ENCODE measurements at regions not wholly inside any gene's neighbourhood (a gene's known extent, or its start where the extent isn't known, plus 50 kb on each side); places are given as distances from the start of the nearest gene placed in this dataset.

GRCh38 chr6:141541581-141542324, 591.0 kb upstream of the GJE1 start:
- Histone ChIP-seq H3F3A (ENCODE audit: low read depth) (no peaks in the 10 kb centered on the region), H3K4me3 (no peak overlapping the region), H3K27ac (no peak overlapping the region), H4K20me1 (ENCODE audit: low read depth) (no peaks in the 10 kb centered on the region), H3K9ac (no peak overlapping the region), H3K79me2 (ENCODE audit: low read depth) (no peaks in the 10 kb centered on the region), H3K4me2 (no peak overlapping the region), H2AFZ (replicated peaks) (no peak overlapping the region), H3K27me3 (no peaks in the 10 kb centered on the region), H3K9me3 (ENCODE audit: low read depth) (no peaks in the 10 kb centered on the region), H3K4me1 (no peaks in the 10 kb centered on the region), H3K36me3 (no peaks in the 10 kb centered on the region)
- Mint-ChIP-seq H3K27ac (no peak overlapping the region), H3K36me3 (no peaks in the 10 kb centered on the region), H3K4me1 (no peaks in the 10 kb centered on the region), H3K27me3 (ENCODE audit: insufficient read depth, low read depth) (no peaks in the 10 kb centered on the region), H3K4me3 (no peak overlapping the region), H3K9me3 (peaks cover 2% of the 10 kb centered on the region)
- TF ChIP-seq EZH2phosphoT487 (IDR thresholded peaks at IDR 0.05) (no peak), CTCF (IDR thresholded peaks at IDR 0.05) (no peak), EZH2 (IDR thresholded peaks at IDR 0.05) (no peak)
- DNase-seq (ENCODE audit: low spot score): no peak

- H3K4me2 ChIP-seq: no peak overlapping the region
- Mint-ChIP-seq H3K4me3 (no peak overlapping the region), H3K9me3 (no peaks in the 10 kb centered on the region), H3K27me3 (ENCODE audit: insufficient read depth, low read depth) (no peaks in the 10 kb centered on the region), H3K27ac (no peak overlapping the region), H3K4me1 (no peaks in the 10 kb centered on the region), H3K36me3 (no peaks in the 10 kb centered on the region)
- H3F3A ChIP-seq (ENCODE audit: low read depth): no peaks in the 10 kb centered on the region
- no peak overlapping the region for H3K9ac ChIP-seq
- no peak overlapping the region for H3K4me3 ChIP-seq
- H3K36me3 ChIP-seq: no peaks in the 10 kb centered on the region
- no peaks in the 10 kb centered on the region for H3K9me3 ChIP-seq (ENCODE audit: low read depth)
- TF ChIP-seq CTCF (IDR thresholded peaks at IDR 0.05) (no peak), EZH2phosphoT487 (IDR thresholded peaks at IDR 0.05) (no peak), EZH2 (IDR thresholded peaks at IDR 0.05) (no peak)
- H4K20me1 ChIP-seq (ENCODE audit: low read depth): no peaks in the 10 kb centered on the region
- no peaks in the 10 kb centered on the region for H3K4me1 ChIP-seq
- H3K27ac ChIP-seq: no peak overlapping the region
- no peak overlapping the region for H2AFZ ChIP-seq (replicated peaks)
- no peaks in the 10 kb centered on the region for H3K79me2 ChIP-seq (ENCODE audit: low read depth)
- DNase-seq (ENCODE audit: low spot score): no peak
- no peaks in the 10 kb centered on the region for H3K27me3 ChIP-seq
Measured at GRCh38 chr6:141540207-141540606, 592.5 kb upstream of the GJE1 start.

GRCh38 chr6:141539617-141540016, 593.1 kb upstream of the GJE1 start:
- H3K27me3 Mint-ChIP-seq (ENCODE audit: insufficient read depth, low read depth): no peaks in the 10 kb centered on the region
- Histone ChIP-seq H3K4me2 (no peak overlapping the region), H3K4me1 (no peaks in the 10 kb centered on the region), H3K27ac (no peak overlapping the region), H3K9me3 (ENCODE audit: low read depth) (no peaks in the 10 kb centered on the region), H2AFZ (replicated peaks) (no peak overlapping the region), H3F3A (ENCODE audit: low read depth) (no peaks in the 10 kb centered on the region), H4K20me1 (ENCODE audit: low read depth) (no peaks in the 10 kb centered on the region), H3K27me3 (no peaks in the 10 kb centered on the region), H3K9ac (no peak overlapping the region), H3K36me3 (no peaks in the 10 kb centered on the region), H3K79me2 (ENCODE audit: low read depth) (no peaks in the 10 kb centered on the region), H3K4me3 (no peak overlapping the region)
- no peak for DNase-seq (ENCODE audit: low spot score)
- H3K4me1 Mint-ChIP-seq: no peaks in the 10 kb centered on the region
- H3K27ac Mint-ChIP-seq: no peak overlapping the region
- H3K9me3 Mint-ChIP-seq: no peaks in the 10 kb centered on the region
- TF ChIP-seq CTCF (IDR thresholded peaks at IDR 0.05) (no peak), EZH2 (IDR thresholded peaks at IDR 0.05) (no peak), EZH2phosphoT487 (IDR thresholded peaks at IDR 0.05) (no peak)
- no peak overlapping the region for H3K4me3 Mint-ChIP-seq
- no peaks in the 10 kb centered on the region for H3K36me3 Mint-ChIP-seq
